WTC11 (cell line): ENCODE measurements at regions not wholly inside any gene's neighbourhood (a gene's known extent, or its start where the extent isn't known, plus 50 kb on each side); places are given as distances from the start of the nearest gene placed in this dataset.

ENCODE experiments used
- ATF1 ChIP-seq: sonication (generic); formaldehyde crosslinking; IDR thresholded peaks from 2 replicates; pipeline ENCODE4 v1.8.1; 2023; ENCODE audit warnings: mild to moderate bottlenecking, moderate library complexity, missing genetic modification reagents
- ATF3 ChIP-seq: sonication (generic); formaldehyde crosslinking; conservative IDR thresholded peaks from 2 replicates; pipeline ENCODE4 v1.8.1; 2022; ENCODE audit warnings: mild to moderate bottlenecking, missing genetic modification reagents
- CTCF ChIP-seq: fragments of 200-600 bp; IDR thresholded peaks from 2 replicates; pipeline ENCODE4 v1.8.0; 2022; ENCODE audit warnings: antibody characterized with exemption
- JAZF1 ChIP-seq: fragments of 250-450 bp; sonication (Bioruptor Pico); IDR thresholded peaks from 2 replicates; pipeline ENCODE4 v1.9.0; 2021; ENCODE audit warnings: moderate library complexity, mild to moderate bottlenecking, inconsistent platforms
- JUN ChIP-seq: sonication (generic); formaldehyde crosslinking; IDR thresholded peaks from 2 replicates; pipeline ENCODE4 v1.8.0; 2023; ENCODE audit warnings: mild to moderate bottlenecking, missing genetic modification reagents
- KAT7 ChIP-seq: sonication (generic); formaldehyde crosslinking; IDR thresholded peaks from 2 replicates; pipeline ENCODE4 v1.8.1; 2023; ENCODE audit warnings: missing genetic modification reagents, mild to moderate bottlenecking, borderline replicate concordance
- SMAD3 ChIP-seq: sonication (generic); formaldehyde crosslinking; IDR thresholded peaks from 2 replicates; pipeline ENCODE4 v1.8.0; 2022; ENCODE audit warnings: missing genetic modification reagents, mild to moderate bottlenecking, borderline replicate concordance
- SOX15 ChIP-seq: fragments of 250-450 bp; sonication (Bioruptor Pico); IDR thresholded peaks from 2 replicates; pipeline ENCODE4 v1.9.0; 2021; ENCODE audit warnings: mild to moderate bottlenecking
- USF2 ChIP-seq: sonication (generic); formaldehyde crosslinking; IDR thresholded peaks from 2 replicates; pipeline ENCODE4 v1.8.1; 2023; ENCODE audit warnings: mild to moderate bottlenecking, missing genetic modification reagents, moderate library complexity
- ZNF281 ChIP-seq: sonication (generic); formaldehyde crosslinking; IDR thresholded peaks from 2 replicates; pipeline ENCODE4 v1.8.0; 2023; ENCODE audit warnings: mild to moderate bottlenecking, missing genetic modification reagents

GRCh38 chr17:68749349-68750207, 148.4 kb upstream of the FAM20A start:
- no peak for TF ChIP-seq CTCF
- no peak for TF ChIP-seq SMAD3
- no peak for TF ChIP-seq KAT7 (CRISPR knock-in tag)
- TF ChIP-seq JUN (CRISPR knock-in tag), result no peak
- TF ChIP-seq ATF3 (CRISPR knock-in tag), result no peak
- no peak for TF ChIP-seq ZNF281
- TF ChIP-seq USF2, result no peak
- no peak for TF ChIP-seq ATF1
- TF ChIP-seq JAZF1 (CRISPR knock-in tag), result no peak
- TF ChIP-seq SOX15 (CRISPR knock-in tag), result no peak
